HCT116 (cell line): ENCODE measurements at regions not wholly inside any gene's neighbourhood (a gene's known extent, or its start where the extent isn't known, plus 50 kb on each side); places are given as distances from the start of the nearest gene placed in this dataset.
"Not testable (repeated sequence)": the region's sequence is repeated elsewhere in the genome, so short reads cannot be mapped to it uniquely, and the experiment has no call there.

Experiments
- ATAC-seq: fragments of 200-7000 bp; cut with Tn5 transposase; 2 replicates; pipeline ENCODE4 v1.9.1; 2020; ENCODE audit warnings: mild to moderate bottlenecking, moderate library complexity
- BruUV-seq: library from RNA; stranded (reverse); fragments of 400-500 nt; replicated peaks from 2 replicates; lab custom pipeline; 2021; lab: Mats Ljungman, UMichigan
- CTCF ChIA-PET: fragments of 300-600 bp; sonication (Branson Sonifier 250); formaldehyde crosslinking; loops from one replicate; lab custom pipeline; 2021; ENCODE audit warnings: antibody characterized with exemption; lab: Charles Lee
- POLR2A ChIA-PET: fragments of 300-600, 350-600 bp; sonication (Branson Sonifier 250); formaldehyde crosslinking; loops from one replicate; lab custom pipeline; 2021; ENCODE audit warnings: antibody characterized with exemption; lab: Charles Lee
- RAD21 ChIA-PET, 2 experiments: fragments of 300-600 bp; sonication (Branson Sonifier 250); formaldehyde crosslinking; loops; one replicate each; lab custom pipeline; 2023; ENCODE audit warnings: low total read pairs in 2 of 2; ENCODE audit not compliant: uncharacterized antibody in 2 of 2, unreplicated experiment in 2 of 2, low non-redundant PET in 1 of 2; lab: Charles Lee
- DNase-seq: peaks from one replicate; pipeline ENCODE4 v3.0.0-alpha.2; 2010; ENCODE audit warnings: low read depth, low spot score
- H2AFZ ChIP-seq: fragments of 200-600 bp; shearing (Covaris generic), sonication (generic); 2 replicates; pipeline ENCODE4 v1.6.1; 2017; ENCODE audit warnings: low read depth, mixed run types, mixed read lengths, antibody characterized with exemption, low read length; ENCODE audit not compliant: poor library complexity, severe bottlenecking
- H3K27ac ChIP-seq: 2 replicates; pipeline ENCODE4 v1.5.1; 2012; ENCODE audit warnings: low read depth, low read length
- H3K27me3 ChIP-seq: fragments of 200-600 bp; sonication (generic); 2 replicates; pipeline ENCODE4 v1.6.1; 2016; ENCODE audit warnings: mixed run types, low read length, mixed read lengths; ENCODE audit not compliant: insufficient read depth
- H3K36me3 ChIP-seq, 2 experiments: fragments of 200-500 bp in 1 of 2; fragments of 200-600 bp in 1 of 2; sonication (Bioruptor generic) in 1 of 2; sonication (generic) in 1 of 2; 2 replicates each; pipeline versions ENCODE4 v1.5.1 to v1.6.1; 2014 to 2016; ENCODE audit warnings: low read length in 2 of 2, inconsistent platforms in 1 of 2, mixed read lengths in 1 of 2, mixed run types in 1 of 2; ENCODE audit not compliant: insufficient read depth in 2 of 2, control insufficient read depth in 1 of 2
- H3K4me1 ChIP-seq, 2 experiments: fragments of 200-600 bp in 1 of 2; sonication (generic) in 1 of 2; 2 replicates each; pipeline versions ENCODE4 v1.5.1 to v1.6.1; 2012 to 2017; ENCODE audit warnings: low read length in 2 of 2, inconsistent platforms in 1 of 2, mild to moderate bottlenecking in 1 of 2, mixed read lengths in 1 of 2, mixed run types in 1 of 2, moderate library complexity in 1 of 2; ENCODE audit not compliant: insufficient read depth in 2 of 2, control insufficient read depth in 1 of 2
- H3K4me2 ChIP-seq: fragments of 200-600 bp; sonication (generic); 2 replicates; pipeline ENCODE4 v1.6.1; 2017; ENCODE audit warnings: mixed run types, low read length, mixed read lengths
- H3K4me3 ChIP-seq, 2 experiments: fragments of 200-600 bp in 1 of 2; sonication (generic) in 1 of 2; replicated peaks in 1 of 2; 2 replicates each; pipeline ENCODE4 v1.5.1; 2011 to 2016; ENCODE audit warnings: low read length in 2 of 2, control low read depth in 1 of 2, low read depth in 1 of 2, mild to moderate bottlenecking in 1 of 2, mixed read lengths in 1 of 2, mixed run types in 1 of 2
- H3K79me2 ChIP-seq: fragments of 200-600 bp; sonication (generic); 2 replicates; pipeline ENCODE4 v1.6.1; 2017; ENCODE audit warnings: mild to moderate bottlenecking, mixed run types, low read length, moderate library complexity, mixed read lengths; ENCODE audit not compliant: insufficient read depth
- H3K9ac ChIP-seq: fragments of 200-600 bp; sonication (generic); 2 replicates; pipeline ENCODE4 v1.6.1; 2016; ENCODE audit warnings: low read length, mixed read lengths
- H3K9me2 ChIP-seq: fragments of 200-600 bp; sonication (generic), shearing (Covaris generic); 2 replicates; pipeline ENCODE4 v1.6.1; 2017; ENCODE audit warnings: mixed run types, mild to moderate bottlenecking, moderate library complexity; ENCODE audit not compliant: insufficient read depth
- H3K9me3 ChIP-seq, 2 experiments: fragments of 200-500 bp in 1 of 2; fragments of 200-600 bp in 1 of 2; sonication (Bioruptor generic) in 1 of 2; sonication (generic) in 1 of 2; 2 replicates each; pipeline ENCODE4 v1.6.1; 2014 to 2017; ENCODE audit warnings: low read length in 2 of 2, mixed read lengths in 2 of 2, inconsistent platforms in 1 of 2, low read depth in 1 of 2, mild to moderate bottlenecking in 1 of 2, mixed run types in 1 of 2, moderate library complexity in 1 of 2; ENCODE audit not compliant: control insufficient read depth in 1 of 2, insufficient read depth in 1 of 2
- H4K20me1 ChIP-seq: fragments of 200-600 bp; sonication (generic), shearing (Covaris generic); 2 replicates; pipeline ENCODE4 v1.6.1; 2017; ENCODE audit warnings: mixed run types, mild to moderate bottlenecking, moderate library complexity; ENCODE audit not compliant: insufficient read depth
- CBX3 ChIP-seq: IDR thresholded peaks from 2 replicates; pipeline ENCODE4 v1.6.1; 2012; ENCODE audit warnings: low read depth
- EZH2phosphoT487 ChIP-seq: fragments of 200-600 bp; IDR thresholded peaks from 2 replicates; pipeline ENCODE4 v1.6.1; 2018; ENCODE audit warnings: antibody characterized with exemption, borderline replicate concordance
- POLR2AphosphoS5 ChIP-seq: IDR thresholded peaks from 2 replicates; pipeline ENCODE4 v1.6.1; 2011; ENCODE audit warnings: mild to moderate bottlenecking, low read depth, low read length, moderate library complexity
- SIN3A ChIP-seq: IDR thresholded peaks from 2 replicates; pipeline ENCODE4 v1.6.1; 2012; ENCODE audit warnings: low read depth
- TCF7L2 ChIP-seq: IDR thresholded peaks from 2 replicates; pipeline ENCODE4 v1.7.0; 2011; ENCODE audit warnings: borderline replicate concordance, inconsistent platforms; ENCODE audit not compliant: insufficient read depth, insufficient read length; ENCODE audit errors: extremely low read depth
- YY1 ChIP-seq: IDR thresholded peaks from 2 replicates; pipeline ENCODE4 v1.6.1; 2011; ENCODE audit warnings: low read length, low read depth, moderate library complexity, mild to moderate bottlenecking; ENCODE audit not compliant: insufficient replicate concordance; ENCODE audit errors: extremely low read depth
- intact Hi-C: fragments of 100-400 bp; cut with micrococcal nuclease; formaldehyde crosslinking; loops from 2 replicates; pipeline ENCODE4 v1.10.0; 2022
- TF ChIP-seq, protein P1 (sequence below): IDR thresholded peaks from 2 replicates; pipeline ENCODE4 v1.6.1; 2012
- TF ChIP-seq, protein P2 (sequence below): IDR thresholded peaks from 2 replicates; pipeline ENCODE4 v1.6.1; 2011; ENCODE audit warnings: mild to moderate bottlenecking, low read length, moderate library complexity; ENCODE audit not compliant: insufficient replicate concordance; ENCODE audit errors: extremely low read depth
- TF ChIP-seq, protein P3 (sequence below): IDR thresholded peaks from 2 replicates; pipeline ENCODE4 v1.6.1; 2012

DNA sequence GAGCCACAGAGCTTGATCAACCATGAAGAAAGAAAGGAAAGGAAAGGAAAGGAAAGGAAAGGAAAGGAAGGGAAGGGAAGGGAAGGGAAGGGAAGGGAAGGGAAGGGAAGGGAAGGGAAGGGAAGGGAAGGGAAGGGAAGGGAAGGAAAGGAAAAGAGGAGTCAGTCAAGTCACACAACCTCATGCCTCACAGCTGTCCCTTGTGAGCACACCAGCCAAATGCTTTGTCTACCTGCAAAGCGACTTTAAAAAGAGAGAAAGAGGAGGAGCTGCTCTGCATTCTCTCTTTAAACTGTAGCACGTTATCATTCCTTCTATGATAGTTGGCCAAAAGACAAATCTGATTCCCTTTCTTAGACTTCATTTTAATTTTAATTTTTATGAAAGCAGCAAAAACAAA, 863.9 kb upstream of the AMELY start:
- H3K27me3 ChIP-seq, H2AFZ ChIP-seq, BruUV-seq, CTCF ChIA-PET, intact Hi-C loops, H3K79me2 ChIP-seq, H3K36me3 ChIP-seq, H4K20me1 ChIP-seq, ATAC-seq, DNase-seq, RAD21 ChIA-PET, H3K4me1 ChIP-seq, H3K4me2 ChIP-seq, H3K9me3 ChIP-seq, POLR2A ChIA-PET, H3K9ac ChIP-seq, H3K4me3 ChIP-seq, H3K27ac ChIP-seq, H3K9me2 ChIP-seq: not testable (repeated sequence)

DNA sequence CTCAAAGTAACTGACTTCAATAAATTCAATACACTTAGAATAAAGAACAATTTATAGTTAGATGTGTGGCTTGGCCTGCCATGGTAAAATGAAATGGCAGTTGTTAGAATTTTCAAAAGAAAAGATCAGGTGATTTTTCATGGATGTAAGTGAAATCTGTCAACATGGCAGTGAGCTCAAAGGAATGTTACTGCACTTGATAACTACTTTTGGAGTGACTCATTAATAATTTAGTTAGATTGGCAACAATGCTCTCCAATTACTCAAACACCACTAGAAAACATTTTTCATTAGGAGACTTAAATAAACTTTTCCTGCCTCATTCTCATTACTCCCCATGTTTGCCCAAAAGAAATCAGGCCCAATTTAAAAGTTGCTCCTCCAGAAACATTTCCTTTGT, 860.2 kb upstream of the AMELY start:
- DNase-seq = no peak
- H3K4me2 ChIP-seq = no peak overlapping the region
- H3K79me2 ChIP-seq = no peaks in the 10 kb centered on the region
- H3K9me3 ChIP-seq = no peaks in the 10 kb centered on the region
- TF ChIP-seq, protein P1, sequence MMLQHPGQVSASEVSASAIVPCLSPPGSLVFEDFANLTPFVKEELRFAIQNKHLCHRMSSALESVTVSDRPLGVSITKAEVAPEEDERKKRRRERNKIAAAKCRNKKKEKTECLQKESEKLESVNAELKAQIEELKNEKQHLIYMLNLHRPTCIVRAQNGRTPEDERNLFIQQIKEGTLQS = no peak
- TF ChIP-seq, protein P2, sequence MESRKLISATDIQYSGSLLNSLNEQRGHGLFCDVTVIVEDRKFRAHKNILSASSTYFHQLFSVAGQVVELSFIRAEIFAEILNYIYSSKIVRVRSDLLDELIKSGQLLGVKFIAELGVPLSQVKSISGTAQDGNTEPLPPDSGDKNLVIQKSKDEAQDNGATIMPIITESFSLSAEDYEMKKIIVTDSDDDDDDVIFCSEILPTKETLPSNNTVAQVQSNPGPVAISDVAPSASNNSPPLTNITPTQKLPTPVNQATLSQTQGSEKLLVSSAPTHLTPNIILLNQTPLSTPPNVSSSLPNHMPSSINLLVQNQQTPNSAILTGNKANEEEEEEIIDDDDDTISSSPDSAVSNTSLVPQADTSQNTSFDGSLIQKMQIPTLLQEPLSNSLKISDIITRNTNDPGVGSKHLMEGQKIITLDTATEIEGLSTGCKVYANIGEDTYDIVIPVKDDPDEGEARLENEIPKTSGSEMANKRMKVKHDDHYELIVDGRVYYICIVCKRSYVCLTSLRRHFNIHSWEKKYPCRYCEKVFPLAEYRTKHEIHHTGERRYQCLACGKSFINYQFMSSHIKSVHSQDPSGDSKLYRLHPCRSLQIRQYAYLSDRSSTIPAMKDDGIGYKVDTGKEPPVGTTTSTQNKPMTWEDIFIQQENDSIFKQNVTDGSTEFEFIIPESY = no peak
- TF ChIP-seq CBX3 (no peak), SIN3A (no peak), POLR2AphosphoS5 (no peak), EZH2phosphoT487 (no peak), TCF7L2 (no peak), YY1 (no peak)
- TF ChIP-seq, protein P3, sequence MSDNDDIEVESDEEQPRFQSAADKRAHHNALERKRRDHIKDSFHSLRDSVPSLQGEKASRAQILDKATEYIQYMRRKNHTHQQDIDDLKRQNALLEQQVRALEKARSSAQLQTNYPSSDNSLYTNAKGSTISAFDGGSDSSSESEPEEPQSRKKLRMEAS = no peak
- TF ChIP-seq, all 23 proteins: peak for 0
- Histone ChIP-seq H3K27ac (no peak overlapping the region), H3K27me3 (no peaks in the 10 kb centered on the region), H3K9me2 (no peaks in the 10 kb centered on the region), H2AFZ (no peak overlapping the region), H3K4me3 (no peak overlapping the region), H4K20me1 (no peaks in the 10 kb centered on the region), H3K9ac (no peak overlapping the region), H3K36me3 (no peaks in the 10 kb centered on the region), H3K4me1 (no peaks in the 10 kb centered on the region)
- ChIA-PET CTCF (no interaction called here), POLR2A (no interaction called here), RAD21 (no interaction called here)
- BruUV-seq = no TSS peak
- intact Hi-C loops = no loop called here
- ATAC-seq = no peak
